ENCODE measurements at regions not wholly inside any gene's neighbourhood (a gene's known extent, or its start where the extent isn't known, plus 50 kb on each side); places are given as distances from the start of the nearest gene placed in this dataset.
"Not testable (repeated sequence)": the region's sequence is repeated elsewhere in the genome, so short reads cannot be mapped to it uniquely, and the experiment has no call there.

DNA sequence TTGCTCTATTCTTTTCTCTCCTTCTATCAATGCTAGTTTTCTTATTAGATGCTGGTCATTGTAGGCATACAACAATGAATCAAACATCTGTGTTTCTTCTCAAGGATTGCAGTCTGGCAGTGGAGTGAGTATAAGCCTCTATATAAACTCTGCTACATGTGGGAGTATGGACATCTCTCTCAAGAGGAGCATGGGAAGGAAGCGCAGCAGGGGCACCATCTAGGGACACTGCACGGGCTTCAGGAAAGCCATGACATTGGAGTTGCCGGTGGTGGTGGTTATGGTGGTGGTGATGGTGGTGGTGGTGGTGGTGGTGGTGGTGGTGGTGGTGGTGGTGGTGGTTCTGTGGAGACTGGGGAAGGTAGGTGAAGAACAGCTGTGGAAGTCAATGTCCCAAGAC lies 462.6 kb downstream of the RNF144A start:
- no peak for DNase-seq (ENCODE audit: low read depth)

- no peak for DNase-seq (ENCODE audit: low read depth)
Observed at GRCh38 chr2:7384773-7385349, 467.6 kb downstream of the RNF144A start.

- DNase-seq (ENCODE audit: low read depth) = not testable (repeated sequence)
Observed at GRCh38 chr2:7390311-7390710, 473.1 kb downstream of the RNF144A start.

GRCh38 chr2:7392076-7392787 lies 475.0 kb downstream of the RNF144A start:
- no peak for DNase-seq (ENCODE audit: low read depth)

DNA sequence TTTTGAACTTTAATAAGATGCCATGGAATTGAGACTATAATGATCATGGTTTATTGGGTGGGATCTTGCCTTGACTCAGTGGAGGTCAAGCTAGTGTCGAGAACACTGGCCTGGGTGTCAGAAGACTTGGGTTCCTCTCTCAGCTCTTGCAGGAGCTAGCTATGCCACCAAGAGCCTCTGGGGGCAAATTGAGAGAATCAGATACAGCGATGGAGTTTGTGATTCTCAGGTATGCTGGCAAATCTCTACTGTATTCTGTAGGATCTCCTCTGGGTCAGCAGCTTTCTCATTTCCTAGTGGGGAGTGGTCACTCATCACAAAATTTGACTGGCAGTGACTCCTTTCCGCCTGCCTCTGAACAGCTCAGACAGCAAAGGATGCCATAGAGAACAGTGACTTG lies 477.0 kb downstream of the RNF144A start:
- DNase-seq (ENCODE audit: low read depth) = no peak

GRCh38 chr2:7400628-7401027 lies 483.4 kb downstream of the RNF144A start:
- DNase-seq (ENCODE audit: low read depth) = no peak

GRCh38 chr2:7403092-7403775 lies 486.0 kb downstream of the RNF144A start:
- DNase-seq (ENCODE audit: low read depth) = no peak

DNA sequence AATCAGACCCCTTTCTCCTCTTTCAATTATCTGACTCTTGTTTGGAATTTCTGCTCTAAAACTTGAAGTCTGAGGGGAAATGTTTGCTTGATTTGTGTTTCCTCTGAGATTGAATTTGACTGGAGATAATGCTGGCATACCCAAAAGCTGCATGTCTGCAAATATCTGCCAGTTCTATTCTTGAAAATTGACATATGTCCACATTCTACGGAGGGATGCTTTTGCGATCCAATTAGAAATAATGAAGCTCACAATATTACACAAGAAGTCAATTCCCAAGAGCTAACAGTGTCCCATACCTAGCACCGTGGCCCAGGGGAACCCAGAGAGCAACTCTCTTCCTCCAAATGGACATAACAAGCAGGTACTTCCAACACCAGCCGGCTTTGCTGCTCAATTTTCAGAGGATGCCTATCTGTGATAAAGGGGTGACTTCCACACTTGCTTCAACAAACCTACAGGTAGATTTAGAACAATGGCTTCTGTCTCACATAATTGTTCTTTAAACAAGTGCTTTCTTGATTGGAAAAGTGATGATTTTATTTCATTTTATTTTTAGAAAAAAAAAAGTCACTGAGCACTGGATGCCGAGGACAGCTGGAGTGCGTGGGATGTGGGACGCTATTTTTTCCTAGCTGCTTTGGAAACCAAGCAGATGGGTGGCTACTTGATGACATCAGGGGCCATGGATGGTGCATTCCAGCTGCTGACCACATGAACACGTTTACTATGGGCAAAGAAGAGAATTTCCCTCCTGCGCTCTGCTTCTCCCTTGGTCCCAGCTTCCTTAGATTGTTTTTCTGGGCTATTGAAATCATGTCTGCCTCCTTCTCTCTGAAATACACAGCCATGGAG lies 488.9 kb downstream of the RNF144A start:
- no peak for DNase-seq (ENCODE audit: low read depth)

DNA sequence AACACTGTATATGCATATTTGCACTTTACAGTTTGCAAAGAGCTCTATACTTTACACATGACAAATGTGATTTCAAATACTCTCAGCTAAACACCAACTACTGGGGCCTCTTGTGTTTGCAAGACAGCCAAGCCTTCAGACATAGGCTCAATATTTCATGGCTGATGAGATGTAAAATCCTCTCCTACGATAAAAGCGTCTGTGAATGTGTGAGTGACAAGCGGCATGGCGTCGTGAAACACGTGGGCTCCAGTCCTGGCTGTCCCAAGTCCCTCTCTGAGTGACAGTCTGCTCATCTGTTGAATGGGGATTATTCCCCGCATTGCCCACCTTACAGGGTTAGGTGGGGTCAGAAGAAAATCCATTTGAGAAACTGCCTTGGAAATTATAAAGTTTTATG lies 489.8 kb downstream of the RNF144A start:
- DNase-seq (ENCODE audit: low read depth) = no peak

DNA sequence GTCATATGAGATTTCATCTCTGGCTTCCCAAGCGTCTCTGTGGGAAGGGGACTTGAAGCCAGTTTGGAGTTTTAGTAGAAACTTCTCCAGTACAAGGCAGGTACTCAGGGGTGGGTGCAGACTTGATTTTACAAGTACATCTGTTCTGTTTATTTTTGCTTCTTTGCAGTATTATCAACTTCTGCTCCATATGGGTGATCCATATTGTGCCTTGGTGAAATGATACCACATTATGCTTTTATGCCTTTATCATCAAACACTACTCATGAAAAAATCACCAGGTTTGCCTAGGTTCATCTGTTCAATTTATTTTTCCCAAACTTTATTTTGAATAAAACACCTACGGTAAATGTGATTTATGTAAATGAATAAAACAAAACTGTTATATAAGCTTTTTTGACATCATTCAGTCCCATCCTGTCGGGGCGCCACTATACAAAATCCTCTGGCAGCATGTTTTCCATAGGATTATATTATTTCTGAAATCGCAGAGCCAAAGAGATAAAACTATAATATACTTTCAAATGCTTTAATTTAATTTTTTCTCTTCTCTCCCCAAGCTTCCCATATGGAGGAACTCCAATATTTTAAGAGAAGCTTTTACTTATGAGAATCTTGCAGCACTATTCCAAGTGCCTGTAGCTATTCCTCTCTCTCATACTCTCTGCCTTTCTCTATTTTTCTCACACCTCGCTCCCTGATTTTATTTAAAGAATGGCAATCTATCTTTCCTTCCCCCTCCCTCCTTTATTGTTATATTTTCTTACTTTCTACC lies 490.9 kb downstream of the RNF144A start:
- no peak for DNase-seq (ENCODE audit: low read depth)

GRCh38 chr2:7411691-7412090 lies 494.5 kb downstream of the RNF144A start:
- DNase-seq (ENCODE audit: low read depth) = no peak

GRCh38 chr2:7417845-7418742 lies 500.9 kb downstream of the RNF144A start:
- DNase-seq (ENCODE audit: low read depth) = no peak

GRCh38 chr2:7419186-7419585 lies 502.0 kb downstream of the RNF144A start:
- no peak for DNase-seq (ENCODE audit: low read depth)

- DNase-seq (ENCODE audit: low read depth) = no peak
Observed at GRCh38 chr2:7419814-7420311, 502.7 kb downstream of the RNF144A start.

GRCh38 chr2:7420530-7420929 lies 503.3 kb downstream of the RNF144A start:
- no peak for DNase-seq (ENCODE audit: low read depth)

DNA sequence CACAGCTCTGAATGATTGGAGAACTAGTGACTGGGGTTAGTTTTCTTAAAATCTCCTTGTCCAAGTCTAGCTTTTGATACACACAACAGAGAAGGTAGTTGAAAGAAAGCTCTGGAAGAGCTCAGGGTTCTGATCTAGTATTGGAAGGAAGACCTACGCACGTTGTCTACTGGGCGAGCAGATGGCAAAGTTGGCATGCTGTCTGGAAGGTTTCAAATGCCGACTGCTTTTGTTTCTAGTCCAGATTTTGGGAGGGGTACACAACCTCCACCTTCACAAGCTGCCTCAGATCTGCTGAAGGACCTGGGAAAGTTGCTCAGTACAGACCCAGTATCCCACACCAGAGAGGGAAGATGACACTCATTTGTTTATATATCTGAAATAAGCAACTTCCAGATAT lies 507.3 kb downstream of the RNF144A start:
- no peak for DNase-seq (ENCODE audit: low read depth)

- no peak for DNase-seq (ENCODE audit: low read depth)
Observed at GRCh38 chr2:7427293-7428060, 510.3 kb downstream of the RNF144A start.

DNA sequence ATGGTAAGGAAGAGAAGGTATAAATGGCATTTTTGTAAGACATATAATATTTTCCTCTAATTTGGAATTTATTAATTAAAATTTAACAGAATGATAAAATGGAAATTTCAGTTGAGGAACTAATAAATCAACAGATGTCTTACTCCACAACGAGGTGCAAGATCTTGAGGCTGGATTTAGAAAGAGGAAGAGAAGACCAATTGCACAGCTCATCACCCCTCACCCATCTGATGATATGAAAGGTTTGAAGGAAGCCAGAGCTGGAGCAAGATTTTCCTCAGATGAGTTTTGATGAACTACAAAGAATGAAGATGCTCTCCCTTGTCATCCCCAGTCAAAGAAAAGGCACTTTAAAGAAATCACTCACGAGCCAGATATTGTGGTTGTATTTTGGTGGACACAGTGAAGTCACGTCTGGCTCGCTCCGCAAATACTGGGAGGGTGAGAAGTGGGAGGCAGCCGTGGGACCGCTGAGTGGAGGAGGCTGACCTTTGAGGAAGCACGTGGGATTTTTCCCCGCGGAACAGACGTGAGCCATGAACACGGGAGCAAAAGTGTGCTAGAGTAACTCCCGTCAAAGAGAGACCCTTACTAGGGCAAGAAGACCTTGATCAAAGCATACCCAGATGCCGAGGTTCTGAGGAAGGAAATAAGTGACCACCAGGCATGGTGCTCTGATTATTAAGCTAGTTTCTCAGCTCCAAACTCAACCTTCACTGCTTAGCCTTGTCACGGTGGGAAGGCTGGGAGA lies 511.4 kb downstream of the RNF144A start:
- DNase-seq (ENCODE audit: low read depth) = no peak

DNA sequence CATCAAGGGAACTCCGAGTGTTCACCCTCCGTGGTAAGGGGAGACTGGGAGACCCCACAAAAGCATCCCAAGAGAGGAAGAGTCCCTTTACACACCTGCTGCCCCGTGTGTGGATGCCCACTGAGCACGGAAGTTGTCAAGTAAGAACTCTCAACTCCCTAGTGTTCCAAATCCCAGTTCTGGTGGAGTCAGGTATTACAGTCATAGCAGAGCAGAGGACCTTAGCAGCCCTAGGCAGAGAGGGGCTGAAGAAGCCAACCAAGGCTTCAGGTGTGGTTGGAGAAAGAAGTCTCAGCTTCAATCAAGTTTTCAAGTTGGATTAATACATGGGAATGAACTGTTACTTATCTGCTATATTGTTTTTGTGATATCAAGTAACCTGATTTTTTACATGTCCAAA lies 512.5 kb downstream of the RNF144A start:
- DNase-seq (ENCODE audit: low read depth) = no peak

Measured in stimulated activated CD8-positive, alpha-beta memory T cell treated with anti-CD3 and anti-CD28 coated beads, Interleukin-7, amount 100 ng/mL, for 24 hours (primary cell).